ENCODE measurements at regions not wholly inside any gene's neighbourhood (a gene's known extent, or its start where the extent isn't known, plus 50 kb on each side); places are given as distances from the start of the nearest gene placed in this dataset.

DNA sequence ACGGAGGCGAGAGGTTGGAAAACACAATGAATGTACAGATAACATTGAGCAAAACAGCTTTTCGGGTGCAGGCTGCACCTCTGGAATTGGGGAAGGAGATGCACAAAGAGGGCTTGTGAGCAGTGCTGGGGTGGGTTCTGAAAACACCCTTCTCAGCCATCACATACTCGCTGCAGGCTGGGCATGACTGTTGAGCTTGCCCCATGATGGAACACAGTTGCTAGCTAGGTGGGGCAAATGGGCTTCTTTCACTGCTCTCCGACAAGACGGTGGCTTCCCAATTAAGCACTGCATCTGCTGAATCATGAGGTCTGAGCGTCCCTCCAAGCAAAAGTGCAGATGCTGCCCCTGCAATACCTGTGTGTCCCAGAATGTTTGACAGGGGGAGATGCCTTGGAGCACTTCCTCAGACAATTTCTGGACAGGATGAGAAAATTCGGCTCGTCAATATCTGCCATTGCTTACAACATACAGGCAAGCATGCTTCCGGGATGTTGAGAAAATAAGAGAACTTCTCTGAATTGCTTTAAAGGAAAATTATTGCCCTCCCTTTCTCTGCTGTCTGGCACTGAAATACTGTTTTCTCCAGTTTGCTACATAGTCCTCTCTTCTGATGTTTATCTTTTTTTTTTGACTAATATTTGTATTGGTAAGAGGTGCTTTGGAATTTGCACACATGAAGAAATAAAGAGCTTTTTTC lies 77.3 kb upstream of the SH3BP4 start:
- TF ChIP-seq, protein P1, sequence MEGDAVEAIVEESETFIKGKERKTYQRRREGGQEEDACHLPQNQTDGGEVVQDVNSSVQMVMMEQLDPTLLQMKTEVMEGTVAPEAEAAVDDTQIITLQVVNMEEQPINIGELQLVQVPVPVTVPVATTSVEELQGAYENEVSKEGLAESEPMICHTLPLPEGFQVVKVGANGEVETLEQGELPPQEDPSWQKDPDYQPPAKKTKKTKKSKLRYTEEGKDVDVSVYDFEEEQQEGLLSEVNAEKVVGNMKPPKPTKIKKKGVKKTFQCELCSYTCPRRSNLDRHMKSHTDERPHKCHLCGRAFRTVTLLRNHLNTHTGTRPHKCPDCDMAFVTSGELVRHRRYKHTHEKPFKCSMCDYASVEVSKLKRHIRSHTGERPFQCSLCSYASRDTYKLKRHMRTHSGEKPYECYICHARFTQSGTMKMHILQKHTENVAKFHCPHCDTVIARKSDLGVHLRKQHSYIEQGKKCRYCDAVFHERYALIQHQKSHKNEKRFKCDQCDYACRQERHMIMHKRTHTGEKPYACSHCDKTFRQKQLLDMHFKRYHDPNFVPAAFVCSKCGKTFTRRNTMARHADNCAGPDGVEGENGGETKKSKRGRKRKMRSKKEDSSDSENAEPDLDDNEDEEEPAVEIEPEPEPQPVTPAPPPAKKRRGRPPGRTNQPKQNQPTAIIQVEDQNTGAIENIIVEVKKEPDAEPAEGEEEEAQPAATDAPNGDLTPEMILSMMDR (IDR thresholded peaks at IDR 0.05): no peak
- peaks cover 2 to 18% (median 5%) of the 10 kb centered on the region in 3 donors for H3K4me1 ChIP-seq
- H3K27ac ChIP-seq: peak overlapping the region in 1 of 4 donors; percentile 51
- H3K9me3 ChIP-seq: no peaks in the 10 kb centered on the region
- 75% methylated on average over 10 of the region's 10 CpGs for WGBS, 2 donors
- no peak for ATAC-seq
- H3K27me3 ChIP-seq: no peaks in the 10 kb centered on the region
- no peak overlapping the region for H3K4me3 ChIP-seq
- peak; percentile 47 for FAIRE-seq
- intact Hi-C loops (cut with DNase I): loop anchor here in 1 of 3 donors (10.0 kb wide), 1 partner anchor 180 kb away; no protein-coding TSS in a partner anchor
- H3K36me3 ChIP-seq: no peaks in the 10 kb centered on the region
- DNase-seq: no peak

DNA sequence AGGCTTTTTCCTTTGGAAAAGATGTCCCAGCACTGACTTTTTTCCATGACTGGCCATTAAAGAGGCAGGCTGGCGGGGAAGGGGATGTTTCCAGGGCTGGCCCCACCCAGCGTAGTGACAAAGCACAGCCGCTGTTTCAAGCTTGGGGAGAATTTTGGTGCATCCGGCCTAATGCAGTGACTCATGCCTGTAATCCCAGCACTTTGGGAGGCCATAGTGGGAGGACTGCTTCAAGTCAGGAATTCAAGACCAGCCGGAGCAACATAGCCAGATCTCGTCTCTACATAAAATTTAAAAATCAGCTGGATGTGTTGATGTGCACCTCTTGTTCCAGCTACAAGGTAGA lies 78.0 kb upstream of the SH3BP4 start:
- Histone ChIP-seq H3K27ac (peak overlapping the region in 2 of 4 donors; percentile 51 to 54), H3K9me3 (no peaks in the 10 kb centered on the region), H3K27me3 (no peaks in the 10 kb centered on the region), H3K36me3 (no peaks in the 10 kb centered on the region), H3K4me1 (peaks cover 0 to 24% (median 10%) of the 10 kb centered on the region in 3 donors), H3K4me3 (no peak overlapping the region)
- WGBS, 2 donors: 80 to 86% methylated on average over 6 of the region's 6 CpGs
- peak in 2 of 4 donors; percentile 22 to 25 for ATAC-seq
- no peak for FAIRE-seq
- DNase-seq: no peak
- intact Hi-C loops (cut with DNase I): loop anchor here in 1 of 3 donors (10.0 kb wide), 1 partner anchor 181 kb away; no protein-coding TSS in a partner anchor
- TF ChIP-seq, protein P1 (IDR thresholded peaks at IDR 0.05): no peak

DNA sequence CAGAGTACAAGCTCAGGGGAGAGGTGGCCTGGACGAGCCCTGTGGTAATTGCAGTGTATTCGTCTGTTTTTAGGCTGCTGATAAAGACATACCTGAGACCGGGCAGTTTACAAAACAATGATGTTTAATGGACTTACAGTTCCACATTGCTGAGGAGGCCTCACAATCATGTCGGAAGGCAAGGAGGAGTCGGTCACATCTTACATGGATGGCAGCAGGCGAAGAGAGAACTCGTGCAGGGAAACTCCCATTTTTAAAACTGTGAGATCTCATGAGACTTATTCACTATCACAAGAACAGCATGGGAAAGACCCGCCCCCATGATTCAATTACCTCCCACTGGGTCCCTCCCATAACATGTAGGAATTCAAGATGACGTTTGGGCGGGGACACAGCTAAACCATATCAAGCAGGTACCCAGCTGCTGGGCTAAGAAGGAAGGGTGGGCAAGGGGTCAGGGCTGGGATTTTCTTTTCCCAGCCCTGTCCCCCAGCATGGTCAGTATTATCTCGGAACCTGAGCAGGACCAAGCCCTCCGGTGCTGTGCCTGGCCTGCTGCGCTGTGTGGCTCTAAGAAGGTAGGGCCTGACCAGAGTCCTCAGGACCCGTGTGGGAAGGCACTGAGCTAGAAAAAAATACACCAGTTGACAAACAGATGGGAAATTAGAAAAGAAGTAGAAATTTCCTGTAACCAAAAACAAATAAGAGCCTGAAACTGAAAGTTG lies 78.6 kb upstream of the SH3BP4 start:
- H3K36me3 ChIP-seq: no peaks in the 10 kb centered on the region
- ATAC-seq (no peak), FAIRE-seq (no peak), DNase-seq (no peak)
- no peaks in the 10 kb centered on the region for H3K9me3 ChIP-seq
- intact Hi-C loops (cut with DNase I): loop anchor here in 1 of 3 donors (10.0 kb wide), 1 partner anchor 182 kb away; no protein-coding TSS in a partner anchor
- no peak overlapping the region for H3K4me3 ChIP-seq
- peaks cover 0 to 24% (median 11%) of the 10 kb centered on the region in 3 donors for H3K4me1 ChIP-seq
- TF ChIP-seq, protein P1 (IDR thresholded peaks at IDR 0.05): no peak
- no peaks in the 10 kb centered on the region for H3K27me3 ChIP-seq
- H3K27ac ChIP-seq: peak overlapping the region in 2 of 4 donors; percentile 51 to 54
- WGBS, 2 donors: 87 to 91% methylated on average over 14 of the region's 14 CpGs

DNA sequence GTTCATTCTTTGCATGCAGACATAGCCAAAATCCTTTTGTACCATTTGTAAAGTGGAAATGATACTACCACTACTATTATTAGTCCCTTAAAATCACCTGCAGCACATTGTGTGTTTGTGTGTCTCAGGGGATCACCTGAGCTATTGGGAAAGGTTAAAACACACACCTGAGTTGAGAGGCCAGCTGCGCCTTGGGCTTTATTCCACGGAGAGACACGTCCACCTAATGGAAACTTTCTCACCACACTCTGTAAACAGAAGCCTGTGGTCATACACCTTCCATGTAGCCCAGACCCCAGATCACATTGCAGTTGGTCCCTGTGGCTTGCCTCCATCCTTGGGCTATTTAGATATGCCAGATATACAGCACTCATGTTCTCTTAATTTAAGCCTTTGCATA lies 81.8 kb upstream of the SH3BP4 start:
- DNase-seq (peak in 5 of 6 donors; percentile 73 to 84 (median 79)), ATAC-seq (peak; percentile 89 to 93 (median 92)), FAIRE-seq (no peak)
- intact Hi-C loops (cut with DNase I): loop anchor here in 1 of 3 donors (10.0 kb wide), 1 partner anchor 185 kb away; no protein-coding TSS in a partner anchor
- Histone ChIP-seq H3K27me3 (no peaks in the 10 kb centered on the region), H3K27ac (peak overlapping the region in 1 of 4 donors; percentile 6), H3K36me3 (no peaks in the 10 kb centered on the region), H3K9me3 (no peaks in the 10 kb centered on the region), H3K4me3 (no peak overlapping the region), H3K4me1 (peaks cover 0 to 24% (median 11%) of the 10 kb centered on the region in 3 donors)
- 31 to 35% methylated on average over 3 of the region's 3 CpGs for WGBS, 2 donors
- TF ChIP-seq, protein P1 (IDR thresholded peaks at IDR 0.05): no peak

Data from pancreas (tissue), 10 donors.